M059J (cell line): ENCODE measurements at regions not wholly inside any gene's neighbourhood (a gene's known extent, or its start where the extent isn't known, plus 50 kb on each side); places are given as distances from the start of the nearest gene placed in this dataset.
"Not testable (repeated sequence)": the region's sequence is repeated elsewhere in the genome, so short reads cannot be mapped to it uniquely, and the experiment has no call there.

Source experiments
- DNase-seq: peaks from one replicate; pipeline ENCODE4 v3.0.0-alpha.2; 2012; ENCODE audit warnings: low read depth

- DNase-seq = peak; percentile 52
Observed at GRCh38 chr4:72779241-72779640, 210.2 kb upstream of the ADAMTS3 start.

- DNase-seq = no peak
Observed at GRCh38 chr4:72777436-72777835, 208.4 kb upstream of the ADAMTS3 start.

DNA sequence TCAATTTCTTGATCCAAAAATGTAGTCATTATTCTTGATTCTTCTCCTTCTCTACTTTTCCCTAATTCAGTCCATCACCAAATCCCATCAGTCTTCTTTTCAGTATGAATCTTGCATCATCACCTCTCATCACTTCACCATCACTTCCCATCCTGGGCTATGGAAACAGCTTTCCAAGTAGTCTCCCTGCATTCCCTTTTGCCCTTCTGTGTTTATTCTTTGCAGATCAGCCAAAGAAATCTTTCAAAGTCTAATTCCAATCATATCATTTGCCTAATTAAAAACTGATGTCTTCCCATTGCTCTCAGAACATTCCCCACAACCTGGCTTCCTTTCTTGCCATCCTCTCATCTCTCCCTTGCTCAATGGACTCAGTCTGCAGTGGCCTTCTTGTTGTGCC, 201.7 kb upstream of the ADAMTS3 start:
- no peak for DNase-seq

DNA sequence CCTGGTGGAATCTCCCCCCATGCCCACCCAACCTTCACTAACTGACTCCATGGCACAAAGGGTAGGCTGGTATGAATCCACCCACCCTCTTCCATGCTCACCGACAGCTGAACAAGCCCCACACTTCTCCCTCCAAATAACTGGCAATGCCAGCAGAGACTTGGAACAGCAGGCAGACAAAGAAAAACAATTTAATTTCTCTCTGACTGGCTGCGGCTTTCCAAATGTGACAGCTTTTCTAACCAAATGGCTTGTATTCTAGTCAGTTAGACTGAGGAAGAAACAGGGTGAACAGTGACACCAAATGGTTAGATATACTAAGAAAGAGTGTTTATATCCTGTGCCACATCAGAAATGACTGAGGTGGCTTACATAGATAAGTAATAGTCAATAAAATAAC, 199.3 kb upstream of the ADAMTS3 start:
- DNase-seq = peak; percentile 2

DNA sequence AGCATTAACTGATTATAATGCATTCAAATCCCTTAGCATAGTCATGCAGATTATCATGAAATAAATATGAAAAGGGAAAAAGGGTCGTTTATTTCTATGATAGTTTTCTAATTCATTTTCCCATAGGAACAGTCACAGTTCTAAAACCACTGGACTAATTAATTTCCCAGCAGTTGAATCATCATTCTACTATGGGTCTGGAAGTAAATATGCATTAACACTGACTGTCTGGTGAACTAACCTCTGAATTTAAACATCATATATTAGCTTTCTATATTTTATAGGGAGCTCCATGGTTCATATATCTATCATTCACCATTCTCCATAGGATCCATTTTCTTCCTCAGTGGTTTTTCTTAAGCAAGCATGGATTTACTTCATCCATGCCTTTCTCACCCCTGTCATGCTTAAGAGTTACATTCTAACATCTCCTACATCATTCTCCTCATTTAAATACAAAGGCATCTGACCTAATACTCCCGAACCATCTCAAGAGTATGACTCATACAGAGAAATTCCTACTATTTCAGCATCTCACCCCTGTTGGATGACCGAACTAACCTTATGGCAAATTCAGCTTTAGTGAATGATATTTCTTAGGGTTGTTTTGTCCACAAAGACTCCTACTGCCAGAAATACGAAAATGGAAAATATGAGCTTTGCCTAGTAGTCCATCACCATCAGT, 198.7 kb upstream of the ADAMTS3 start:
- peak; percentile 44 for DNase-seq

- not testable (repeated sequence) for DNase-seq
Observed at GRCh38 chr4:72765788-72766187, 196.8 kb upstream of the ADAMTS3 start.

- no peak for DNase-seq
Observed at GRCh38 chr4:72761368-72762038, 192.5 kb upstream of the ADAMTS3 start.

GRCh38 chr4:72753414-72753813, 184.4 kb upstream of the ADAMTS3 start:
- not testable (repeated sequence) for DNase-seq

DNA sequence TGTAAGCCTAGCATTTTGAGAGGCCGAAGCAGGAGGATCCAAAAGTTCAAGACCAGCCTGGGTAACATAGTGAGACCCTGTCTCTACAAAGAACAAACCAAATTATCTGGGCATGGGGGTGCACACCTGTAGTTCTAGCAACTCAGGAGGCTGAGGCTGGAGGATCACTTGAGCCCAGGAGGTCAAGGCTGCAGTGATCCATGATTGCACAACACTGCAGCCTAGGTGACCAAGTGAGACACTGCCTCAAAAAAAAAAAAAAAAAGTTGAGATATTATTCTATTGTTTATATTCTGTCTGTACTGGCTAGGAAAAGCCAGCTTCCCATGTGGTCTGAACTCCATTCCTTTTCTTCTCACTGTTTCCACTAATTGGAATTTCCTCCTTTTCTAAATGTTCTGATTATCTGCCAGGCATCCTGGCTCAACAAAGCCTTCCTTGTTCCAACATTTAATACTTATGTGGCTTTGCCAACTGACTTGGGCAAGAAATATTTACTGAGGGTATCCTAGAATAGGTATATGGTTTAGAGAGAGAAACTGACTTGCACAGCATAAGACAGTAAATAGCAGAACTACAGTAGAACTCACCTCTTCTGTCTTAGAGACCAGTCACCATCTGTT, 175.2 kb upstream of the ADAMTS3 start:
- DNase-seq = peak; percentile 1

DNA sequence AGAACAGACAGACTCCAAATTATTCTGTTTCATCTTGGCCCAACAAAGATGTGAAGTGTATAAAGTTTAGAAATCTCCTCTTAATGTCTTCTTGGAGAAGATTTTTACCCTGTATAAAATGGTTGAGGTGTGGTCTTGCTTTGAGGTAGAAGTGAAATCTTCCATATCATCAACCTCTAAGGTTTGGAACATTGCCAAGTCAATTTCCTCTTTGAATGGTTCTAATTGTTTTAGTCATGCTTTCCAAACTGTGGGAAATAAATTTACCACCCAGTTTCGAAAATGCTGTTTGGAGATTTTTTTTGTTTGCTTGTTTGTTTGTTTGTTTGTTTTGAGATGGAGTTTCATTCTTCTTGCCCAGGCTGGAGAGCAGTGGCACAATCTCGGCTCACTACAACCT, 174.1 kb upstream of the ADAMTS3 start:
- DNase-seq = peak; percentile 5

DNA sequence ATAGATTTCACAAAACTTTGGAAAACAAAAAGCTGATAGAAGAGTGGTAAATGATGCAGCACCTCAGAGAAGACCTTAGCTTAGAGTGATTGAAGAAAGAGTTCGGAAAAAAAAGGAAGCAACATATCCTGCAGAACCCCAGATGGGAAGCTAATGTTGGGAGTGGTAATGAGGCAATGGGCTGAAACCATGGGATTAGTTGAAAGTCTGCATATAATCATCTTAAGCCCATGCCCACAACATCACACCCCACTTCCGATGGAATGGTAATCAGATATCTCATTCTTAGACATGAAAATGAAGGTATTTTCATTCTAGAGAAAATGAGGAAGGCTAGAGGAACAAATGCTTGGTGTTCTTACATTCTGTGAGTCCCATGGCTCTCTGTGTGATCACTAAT, 146.3 kb upstream of the ADAMTS3 start:
- DNase-seq = no peak

GRCh38 chr4:72714482-72715279, 145.7 kb upstream of the ADAMTS3 start:
- no peak for DNase-seq

DNA sequence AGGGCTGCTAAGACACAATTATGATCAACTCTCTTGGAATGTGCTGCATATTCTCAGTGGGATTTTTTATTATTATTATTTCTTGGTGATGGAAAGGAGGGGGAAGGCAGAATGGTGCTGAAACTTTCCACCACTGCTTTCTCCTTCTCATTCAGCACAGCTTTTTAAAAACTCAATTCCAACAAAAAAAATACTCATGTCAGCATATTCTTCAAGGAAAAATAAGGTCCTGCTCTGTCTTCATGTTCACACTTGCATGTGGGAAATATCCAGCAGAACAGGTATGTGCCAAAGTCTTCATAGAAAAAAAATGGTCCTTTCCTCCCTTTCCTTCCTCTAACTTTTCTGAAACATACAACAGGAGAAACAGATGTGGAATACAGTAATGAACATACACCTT, 144.0 kb upstream of the ADAMTS3 start:
- no peak for DNase-seq

- no peak for DNase-seq
Observed at GRCh38 chr4:72709475-72709874, 140.5 kb upstream of the ADAMTS3 start.

- no peak for DNase-seq
Observed at GRCh38 chr4:72706684-72707083, 137.7 kb upstream of the ADAMTS3 start.

DNA sequence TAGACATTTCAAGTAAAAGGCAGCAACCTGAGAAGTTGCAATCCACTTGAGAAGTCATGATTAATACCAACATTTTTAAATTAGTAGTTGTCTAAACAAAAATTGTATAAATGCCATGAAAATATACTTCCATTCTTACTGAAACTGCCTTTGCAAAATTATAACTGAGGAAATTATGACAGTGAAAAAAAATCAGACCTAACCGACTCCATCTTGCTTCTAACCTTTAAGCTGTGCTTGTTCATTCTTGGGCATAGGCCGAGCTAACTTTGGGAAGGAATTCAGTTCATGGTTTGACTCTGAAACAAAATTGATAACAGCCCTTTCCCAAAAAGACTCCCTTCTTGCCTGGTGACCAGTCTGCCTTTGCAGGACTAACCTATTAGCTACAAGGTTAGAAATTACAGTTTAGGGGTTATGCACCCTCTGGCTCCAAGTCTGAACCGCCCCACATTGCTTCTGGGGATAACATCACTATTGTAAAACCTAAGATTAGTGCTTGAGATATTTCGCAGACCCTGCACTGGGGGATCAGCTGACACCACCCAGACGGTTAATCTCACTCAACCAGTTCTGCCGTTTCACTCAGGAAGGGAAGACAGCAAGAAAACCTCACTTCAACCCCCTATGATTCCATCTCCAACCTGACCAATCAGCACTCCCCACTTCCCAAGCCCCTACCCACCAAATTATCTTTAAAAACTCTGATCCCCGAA, 136.1 kb upstream of the ADAMTS3 start:
- not testable (repeated sequence) for DNase-seq

GRCh38 chr4:72702948-72703347, 133.9 kb upstream of the ADAMTS3 start:
- DNase-seq = no peak

- DNase-seq = peak; percentile 45
Observed at GRCh38 chr4:72701987-72702819, 133.2 kb upstream of the ADAMTS3 start.

- no peak for DNase-seq
Observed at GRCh38 chr4:72690771-72691170, 121.8 kb upstream of the ADAMTS3 start.

DNA sequence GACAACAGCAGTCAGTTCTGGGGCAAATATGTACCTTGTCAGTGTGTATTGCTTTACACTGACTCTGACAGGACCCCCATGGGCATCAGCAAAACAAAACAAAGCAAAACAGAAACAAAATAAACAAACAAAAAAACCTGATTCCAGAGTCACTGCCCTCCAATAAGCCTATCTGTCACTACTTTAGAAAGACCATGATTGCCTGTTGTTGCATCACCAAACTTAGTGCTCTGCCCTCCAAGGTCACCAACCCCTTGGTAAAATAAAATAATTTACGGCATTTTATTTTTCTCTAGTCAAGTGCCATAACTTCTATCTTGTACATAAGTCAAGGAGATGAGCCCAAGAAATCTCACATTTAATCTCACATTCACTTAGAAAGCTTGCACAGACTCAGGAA, 120.9 kb upstream of the ADAMTS3 start:
- DNase-seq = no peak

GRCh38 chr4:72686390-72686789, 117.4 kb upstream of the ADAMTS3 start:
- not testable (repeated sequence) for DNase-seq
